ENCODE measurements at regions not wholly inside any gene's neighbourhood (a gene's known extent, or its start where the extent isn't known, plus 50 kb on each side); places are given as distances from the start of the nearest gene placed in this dataset.

GRCh38 chr3:182182531-182182968, 470.8 kb downstream of the SOX2 start:
- Mint-ChIP-seq H3K4me3 (no peak overlapping the region), H3K4me1 (ENCODE audit: low read depth) (no peaks in the 10 kb centered on the region), H3K36me3 (ENCODE audit: low read depth) (no peaks in the 10 kb centered on the region), H3K27ac (no peak overlapping the region), H3K9me3 (no peaks in the 10 kb centered on the region), H3K27me3 (ENCODE audit: low read depth) (no peaks in the 10 kb centered on the region)
- DNase-seq (ENCODE audit: low spot score), result no peak

GRCh38 chr3:182183716-182184430, 472.1 kb downstream of the SOX2 start:
- no peaks in the 10 kb centered on the region for H3K36me3 Mint-ChIP-seq (ENCODE audit: low read depth)
- H3K9me3 Mint-ChIP-seq, result no peaks in the 10 kb centered on the region
- no peak overlapping the region for H3K4me3 Mint-ChIP-seq
- no peaks in the 10 kb centered on the region for H3K27me3 Mint-ChIP-seq (ENCODE audit: low read depth)
- H3K27ac Mint-ChIP-seq, result no peak overlapping the region
- no peaks in the 10 kb centered on the region for H3K4me1 Mint-ChIP-seq (ENCODE audit: low read depth)
- no peak for DNase-seq (ENCODE audit: low spot score)

GRCh38 chr3:182185313-182185712, 473.6 kb downstream of the SOX2 start:
- Mint-ChIP-seq H3K36me3 (ENCODE audit: low read depth) (no peaks in the 10 kb centered on the region), H3K27me3 (ENCODE audit: low read depth) (no peaks in the 10 kb centered on the region), H3K9me3 (no peaks in the 10 kb centered on the region), H3K27ac (no peak overlapping the region), H3K4me3 (no peak overlapping the region), H3K4me1 (ENCODE audit: low read depth) (no peaks in the 10 kb centered on the region)
- no peak for DNase-seq (ENCODE audit: low spot score)

DNA sequence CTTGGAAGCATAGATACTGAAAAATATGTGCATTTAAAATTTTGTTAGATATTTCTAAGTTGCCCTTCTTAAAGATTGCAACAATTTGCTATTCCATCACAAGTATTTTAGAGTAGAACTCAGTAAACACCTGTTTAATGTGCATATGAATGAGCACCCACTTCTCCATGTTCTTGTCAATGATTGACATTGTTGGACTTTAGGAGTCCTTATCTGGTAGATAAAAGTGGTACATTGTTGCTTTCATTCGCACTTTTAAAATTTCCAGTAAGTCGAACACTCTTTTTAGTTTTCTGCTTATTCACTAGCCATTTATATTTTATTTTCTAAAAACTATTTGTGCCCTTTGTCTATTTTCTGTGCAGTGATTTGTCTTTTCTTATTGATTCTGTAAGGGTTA, 478.3 kb downstream of the SOX2 start:
- no peaks in the 10 kb centered on the region for H3K36me3 Mint-ChIP-seq (ENCODE audit: low read depth)
- no peaks in the 10 kb centered on the region for H3K27me3 Mint-ChIP-seq (ENCODE audit: low read depth)
- H3K27ac Mint-ChIP-seq, result no peak overlapping the region
- no peaks in the 10 kb centered on the region for H3K9me3 Mint-ChIP-seq
- H3K4me1 Mint-ChIP-seq (ENCODE audit: low read depth), result no peaks in the 10 kb centered on the region
- no peak for DNase-seq (ENCODE audit: low spot score)
- H3K4me3 Mint-ChIP-seq, result no peak overlapping the region

DNA sequence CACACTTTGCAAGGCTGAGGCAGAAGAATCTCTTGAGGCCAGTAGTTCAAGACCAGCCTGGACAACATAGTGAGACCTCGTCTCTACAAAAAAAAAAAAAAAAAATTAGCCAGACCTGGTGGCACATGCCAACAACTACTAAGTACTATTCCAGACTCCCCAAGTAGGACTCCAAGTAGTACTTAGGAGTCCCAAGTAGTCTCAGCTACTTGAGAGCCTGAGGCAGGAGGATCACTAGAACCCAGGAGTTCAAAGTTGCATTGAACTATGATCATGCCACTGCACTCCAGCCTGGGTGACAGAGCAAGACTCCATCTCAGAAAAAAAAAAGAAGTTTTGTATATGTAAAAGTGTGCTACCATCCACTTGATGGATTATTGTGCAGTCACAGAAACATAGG, 486.6 kb downstream of the SOX2 start:
- H3K4me1 Mint-ChIP-seq (ENCODE audit: low read depth), result no peaks in the 10 kb centered on the region
- no peak overlapping the region for H3K4me3 Mint-ChIP-seq
- H3K27me3 Mint-ChIP-seq (ENCODE audit: low read depth), result no peaks in the 10 kb centered on the region

GRCh38 chr3:182201456-182202168, 489.9 kb downstream of the SOX2 start:
- no peak for DNase-seq (ENCODE audit: low spot score)
- H3K27me3 Mint-ChIP-seq (ENCODE audit: low read depth), result no peaks in the 10 kb centered on the region
- no peak overlapping the region for H3K27ac Mint-ChIP-seq
- H3K4me1 Mint-ChIP-seq (ENCODE audit: low read depth), result no peaks in the 10 kb centered on the region
- H3K4me3 Mint-ChIP-seq, result no peak overlapping the region
- H3K36me3 Mint-ChIP-seq (ENCODE audit: low read depth), result no peaks in the 10 kb centered on the region
- no peaks in the 10 kb centered on the region for H3K9me3 Mint-ChIP-seq

More for the DNA sequence above, 486.6 kb downstream of the SOX2 start:
- Mint-ChIP-seq H3K36me3 (ENCODE audit: low read depth) (no peaks in the 10 kb centered on the region), H3K27ac (no peak overlapping the region), H3K9me3 (no peaks in the 10 kb centered on the region)
- no peak for DNase-seq (ENCODE audit: low spot score)

DNA sequence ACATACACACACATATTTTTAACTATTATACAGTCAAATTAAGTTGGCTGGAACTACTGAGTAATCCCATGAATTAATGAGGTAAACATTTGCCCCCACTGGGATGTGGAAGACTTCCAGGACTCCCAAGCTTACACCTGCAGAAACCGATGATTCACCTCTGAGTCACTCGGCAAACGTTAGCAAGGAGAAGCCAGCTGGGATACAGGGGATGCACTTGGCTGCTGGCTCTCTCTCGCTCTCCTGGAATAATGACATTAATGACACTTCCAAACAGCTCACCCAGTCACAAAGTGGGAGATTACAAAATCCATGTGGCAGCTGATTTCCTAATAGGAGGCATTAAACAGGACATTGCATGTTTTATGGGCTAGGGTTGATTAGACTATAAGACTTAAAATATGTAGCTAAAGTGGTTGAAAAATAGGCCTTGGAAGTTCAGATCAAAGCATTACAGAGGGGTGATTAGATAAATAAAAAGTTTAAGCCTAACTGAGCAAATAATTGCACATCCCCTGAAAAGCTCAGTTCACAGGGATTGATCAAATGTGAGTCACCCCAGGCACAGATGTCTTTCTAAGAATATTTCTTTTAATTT, 500.9 kb downstream of the SOX2 start:
- no peak for DNase-seq (ENCODE audit: low spot score)
- Mint-ChIP-seq H3K9me3 (no peaks in the 10 kb centered on the region), H3K27me3 (ENCODE audit: low read depth) (no peaks in the 10 kb centered on the region), H3K4me1 (ENCODE audit: low read depth) (no peaks in the 10 kb centered on the region), H3K4me3 (no peak overlapping the region), H3K36me3 (ENCODE audit: low read depth) (no peaks in the 10 kb centered on the region), H3K27ac (no peak overlapping the region)

DNA sequence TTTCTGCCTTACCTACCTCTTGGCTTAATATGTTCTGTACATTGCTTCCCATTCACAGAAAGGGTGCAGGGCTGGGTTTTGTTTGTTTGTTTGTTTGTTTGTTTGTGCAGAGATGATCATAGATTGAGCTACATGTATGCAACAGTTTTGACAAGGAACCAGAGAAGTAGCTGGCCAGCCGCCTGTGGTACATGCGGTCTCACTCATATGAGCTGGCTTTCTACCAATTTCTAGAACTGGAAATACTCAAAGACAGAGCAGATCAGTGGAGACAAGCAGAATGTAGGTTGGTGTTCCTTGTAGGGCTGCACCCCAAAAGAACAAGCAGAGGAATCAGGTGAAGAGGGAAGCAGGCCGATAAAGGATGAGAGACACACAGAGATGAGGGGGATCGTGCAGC, 502.7 kb downstream of the SOX2 start:
- Mint-ChIP-seq H3K36me3 (ENCODE audit: low read depth) (no peaks in the 10 kb centered on the region), H3K4me1 (ENCODE audit: low read depth) (no peaks in the 10 kb centered on the region), H3K27ac (no peak overlapping the region), H3K4me3 (no peak overlapping the region), H3K9me3 (no peaks in the 10 kb centered on the region), H3K27me3 (ENCODE audit: low read depth) (no peaks in the 10 kb centered on the region)
- DNase-seq (ENCODE audit: low spot score), result no peak

- no peaks in the 10 kb centered on the region for H3K9me3 Mint-ChIP-seq
- H3K27ac Mint-ChIP-seq, result no peak overlapping the region
- no peaks in the 10 kb centered on the region for H3K36me3 Mint-ChIP-seq (ENCODE audit: low read depth)
Observed at GRCh38 chr3:182215881-182216280, 504.2 kb downstream of the SOX2 start.

GRCh38 chr3:182216311-182216970, 504.7 kb downstream of the SOX2 start:
- H3K9me3 Mint-ChIP-seq, result no peaks in the 10 kb centered on the region
- no peak overlapping the region for H3K4me3 Mint-ChIP-seq
- H3K27me3 Mint-ChIP-seq (ENCODE audit: low read depth), result no peaks in the 10 kb centered on the region
- no peak for DNase-seq (ENCODE audit: low spot score)
- no peaks in the 10 kb centered on the region for H3K4me1 Mint-ChIP-seq (ENCODE audit: low read depth)
- H3K36me3 Mint-ChIP-seq (ENCODE audit: low read depth), result no peaks in the 10 kb centered on the region
- H3K27ac Mint-ChIP-seq, result no peak overlapping the region

More at GRCh38 chr3:182215881-182216280, 504.2 kb downstream of the SOX2 start:
- Mint-ChIP-seq H3K4me3 (no peak overlapping the region), H3K4me1 (ENCODE audit: low read depth) (no peaks in the 10 kb centered on the region), H3K27me3 (ENCODE audit: low read depth) (no peaks in the 10 kb centered on the region)
- no peak for DNase-seq (ENCODE audit: low spot score)

- DNase-seq (ENCODE audit: low spot score), result no peak
- Mint-ChIP-seq H3K27me3 (ENCODE audit: low read depth) (no peaks in the 10 kb centered on the region), H3K4me1 (ENCODE audit: low read depth) (no peaks in the 10 kb centered on the region), H3K36me3 (ENCODE audit: low read depth) (no peaks in the 10 kb centered on the region), H3K9me3 (no peaks in the 10 kb centered on the region), H3K4me3 (no peak overlapping the region), H3K27ac (no peak overlapping the region)
Observed at GRCh38 chr3:182220013-182220412, 508.3 kb downstream of the SOX2 start.

GRCh38 chr3:182220471-182220870, 508.7 kb downstream of the SOX2 start:
- Mint-ChIP-seq H3K27me3 (ENCODE audit: low read depth) (no peaks in the 10 kb centered on the region), H3K9me3 (no peaks in the 10 kb centered on the region), H3K4me1 (ENCODE audit: low read depth) (no peaks in the 10 kb centered on the region), H3K4me3 (no peak overlapping the region), H3K27ac (no peak overlapping the region), H3K36me3 (ENCODE audit: low read depth) (no peaks in the 10 kb centered on the region)
- DNase-seq (ENCODE audit: low spot score), result no peak

GRCh38 chr3:182226995-182227394, 515.3 kb downstream of the SOX2 start:
- Mint-ChIP-seq H3K27ac (no peak overlapping the region), H3K36me3 (ENCODE audit: low read depth) (no peaks in the 10 kb centered on the region), H3K9me3 (no peaks in the 10 kb centered on the region), H3K27me3 (ENCODE audit: low read depth) (no peaks in the 10 kb centered on the region), H3K4me3 (no peak overlapping the region), H3K4me1 (ENCODE audit: low read depth) (no peaks in the 10 kb centered on the region)
- DNase-seq (ENCODE audit: low spot score), result no peak

DNA sequence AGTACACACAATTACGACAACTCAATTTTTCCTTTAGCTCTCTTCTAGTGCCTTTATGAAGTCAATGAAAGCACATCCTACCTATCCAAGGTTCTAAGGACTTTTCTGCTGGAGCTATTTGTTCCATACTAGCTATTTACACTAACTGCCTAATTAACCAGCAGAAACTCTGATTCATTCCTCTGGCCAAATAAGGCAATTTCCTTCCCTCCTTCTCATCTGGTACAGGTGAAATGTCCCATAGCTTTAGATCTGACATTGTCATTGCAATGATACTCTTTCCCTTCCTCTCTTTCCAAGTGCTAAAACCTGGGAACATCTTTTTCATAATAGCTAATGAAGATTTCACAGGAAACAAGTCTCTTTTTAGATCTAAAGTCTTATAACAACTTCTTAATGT, 521.7 kb downstream of the SOX2 start:
- DNase-seq (ENCODE audit: low spot score), result no peak
- H3K4me3 Mint-ChIP-seq, result no peak overlapping the region

More for the DNA sequence above, 521.7 kb downstream of the SOX2 start:
- Mint-ChIP-seq H3K36me3 (ENCODE audit: low read depth) (no peaks in the 10 kb centered on the region), H3K27me3 (ENCODE audit: low read depth) (no peaks in the 10 kb centered on the region), H3K9me3 (no peaks in the 10 kb centered on the region), H3K4me1 (ENCODE audit: low read depth) (no peaks in the 10 kb centered on the region), H3K27ac (no peak overlapping the region)
